ENCODE measurements at regions not wholly inside any gene's neighbourhood (a gene's known extent, or its start where the extent isn't known, plus 50 kb on each side); places are given as distances from the start of the nearest gene placed in this dataset.

- TF ChIP-seq ZNF462 (CRISPR knock-in tag; IDR thresholded peaks at IDR 0.05): no peak
Measured at GRCh38 chr1:47674189-47674588, 236.3 kb downstream of the FOXD2 start (continued).

- peak; percentile 28; the same call in 1 of the 3 replicates for ATAC-seq
- Histone ChIP-seq H4K20me1 (replicated peaks; ENCODE audit: insufficient read depth) (no peaks in the 10 kb centered on the region), H3K27ac (ENCODE audit: low read depth) (no peak overlapping the region), H3K36me3 (ENCODE audit: insufficient read depth) (peaks cover 6% of the 10 kb centered on the region), H3K4me2 (no peak overlapping the region), H3K27me3 (ENCODE audit: insufficient read depth) (no peaks in the 10 kb centered on the region), H3K9me2 (ENCODE audit: insufficient read depth) (peaks cover 4% of the 10 kb centered on the region; the same call in 1 of the 2 replicates), H3K79me2 (replicated peaks; ENCODE audit: insufficient read depth) (no peaks in the 10 kb centered on the region), H3F3A (replicated peaks; ENCODE audit: low read depth) (no peaks in the 10 kb centered on the region), H2AFZ (no peak overlapping the region), H3K4me1 (ENCODE audit: insufficient read depth) (no peaks in the 10 kb centered on the region), H3K4me3 (no peak overlapping the region)
- H3K4me1 Mint-ChIP-seq: peaks cover 13% of the 10 kb centered on the region
- H3K27me3 Mint-ChIP-seq (ENCODE audit: insufficient read depth, low read depth, poor library complexity): peaks cover 12% of the 10 kb centered on the region
- no peak overlapping the region for H3K4me3 Mint-ChIP-seq
- DNase-seq (ENCODE audit: low spot score): no peak
- peaks cover 20% of the 10 kb centered on the region; the same call in 2 of the 3 replicates for H3K9me3 Mint-ChIP-seq
- TF ChIP-seq POLR2AphosphoS5 (IDR thresholded peaks at IDR 0.05; ENCODE audit: low read depth): no peak
- no peak for TF ChIP-seq REST (IDR thresholded peaks at IDR 0.05; ENCODE audit: unreplicated experiment)
- peak; percentile 18 to 43; a peak in 3 of 4 replicates for TF ChIP-seq CTCF (conservative IDR thresholded peaks at IDR 0.05; ENCODE audit: low read depth in 2 of 2)
- H3K27ac Mint-ChIP-seq: no peak overlapping the region
- peaks cover 4% of the 10 kb centered on the region; the same call in 2 of the 3 replicates for H3K36me3 Mint-ChIP-seq (ENCODE audit: low read depth)
Measured at GRCh38 chr1:47675047-47675675, 237.3 kb downstream of the FOXD2 start.
